ENCODE measurements at regions not wholly inside any gene's neighbourhood (a gene's known extent, or its start where the extent isn't known, plus 50 kb on each side); places are given as distances from the start of the nearest gene placed in this dataset.

DNA sequence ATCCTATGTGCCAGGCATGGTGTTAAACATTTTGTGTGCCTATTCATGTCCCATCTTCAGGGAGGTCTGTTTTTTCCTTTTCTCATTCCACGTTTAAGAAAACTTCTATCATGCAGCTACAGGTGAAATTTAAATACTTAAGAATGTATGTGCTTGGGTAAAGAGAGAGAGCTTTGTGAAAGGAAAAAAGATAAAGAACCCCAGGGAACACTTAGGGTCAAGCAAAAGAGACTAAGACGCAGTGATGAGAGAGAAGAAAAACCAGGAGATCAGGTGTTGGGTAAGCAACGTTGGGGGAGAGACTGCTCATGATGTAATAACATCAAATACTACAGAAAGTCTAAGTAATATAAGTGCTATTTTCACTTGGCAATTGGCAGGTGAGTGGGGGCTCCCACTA lies 253.7 kb downstream of the GRXCR1 start:
- TF ChIP-seq CTCF (IDR thresholded peaks at IDR 0.05; ENCODE audit: insufficient read depth, low read length) = no peak
- TF ChIP-seq POLR2AphosphoS5 (IDR thresholded peaks at IDR 0.05; ENCODE audit: low read depth) = no peak
- no peak for TF ChIP-seq REST (IDR thresholded peaks at IDR 0.05; ENCODE audit: insufficient replicate concordance, low read depth)
